ENCODE measurements at regions not wholly inside any gene's neighbourhood (a gene's known extent, or its start where the extent isn't known, plus 50 kb on each side); places are given as distances from the start of the nearest gene placed in this dataset.
A peak's percentile ranks its signal among the peaks of the same experiment; 100 is the strongest.

- Histone ChIP-seq H2AFZ (ENCODE audit: low read depth, low read length, poor library complexity, severe bottlenecking) (no peak overlapping the region), H3K9me3 (ENCODE audit: control insufficient read depth in 1 of 2, insufficient read depth in 1 of 2, low read depth in 1 of 2, low read length in 2 of 2) (no peaks in the 10 kb centered on the region), H3K36me3 (ENCODE audit: control insufficient read depth in 1 of 2, insufficient read depth in 2 of 2, low read length in 2 of 2) (no peaks in the 10 kb centered on the region), H3K9ac (ENCODE audit: low read length) (no peak overlapping the region), H4K20me1 (ENCODE audit: insufficient read depth) (no peaks in the 10 kb centered on the region), H3K4me2 (ENCODE audit: low read length) (no peak overlapping the region), H3K27ac (ENCODE audit: low read depth, low read length) (no peak overlapping the region), H3K27me3 (ENCODE audit: insufficient read depth, low read length) (peaks cover 12% of the 10 kb centered on the region), H3K4me1 (ENCODE audit: control insufficient read depth in 1 of 2, insufficient read depth in 2 of 2, low read length in 2 of 2) (no peaks in the 10 kb centered on the region), H3K4me3 (replicated peaks in 1 of 2; ENCODE audit: low read depth in 1 of 2, low read length in 2 of 2) (no peak overlapping the region), H3K79me2 (ENCODE audit: insufficient read depth, low read length) (no peaks in the 10 kb centered on the region), H3K9me2 (ENCODE audit: insufficient read depth) (no peaks in the 10 kb centered on the region)
- ChIA-PET RAD21 (ENCODE audit: low non-redundant PET in 1 of 2, low total read pairs in 2 of 2, uncharacterized antibody in 2 of 2, unreplicated experiment in 2 of 2) (no interaction called here), POLR2A (no interaction called here), CTCF (no interaction called here)
- no peak for TF ChIP-seq POLR2AphosphoS5 (IDR thresholded peaks at IDR 0.05; ENCODE audit: low read depth, low read length)
- no peak for TF ChIP-seq EZH2 (IDR thresholded peaks at IDR 0.05)
- no peak for TF ChIP-seq ATF3 (IDR thresholded peaks at IDR 0.05)
- TF ChIP-seq ZNF274 (IDR thresholded peaks at IDR 0.05; ENCODE audit: low read depth, low read length): no peak
- no peak for TF ChIP-seq ELF1 (IDR thresholded peaks at IDR 0.05; ENCODE audit: borderline replicate concordance, low read depth)
- no peak for TF ChIP-seq SIN3A (IDR thresholded peaks at IDR 0.05; ENCODE audit: low read depth)
- no peak for TF ChIP-seq ZBTB33 (IDR thresholded peaks at IDR 0.05; ENCODE audit: extremely low read depth, insufficient replicate concordance, low read length)
- TF ChIP-seq POLR2A (IDR thresholded peaks at IDR 0.05; ENCODE audit: borderline replicate concordance, extremely low read depth, insufficient read depth, insufficient read length): no peak
- no peak for TF ChIP-seq JUND (IDR thresholded peaks at IDR 0.05)
- TF ChIP-seq CTCF (IDR thresholded peaks at IDR 0.05 in 2 of 3, conservative IDR thresholded peaks at IDR 0.05 in 1 of 3; ENCODE audit: borderline replicate concordance in 1 of 3, insufficient read depth in 1 of 3, low read depth in 2 of 3, low read length in 2 of 3): peak in 2 of 3 experiments; percentile 30 to 32; a peak in 3 of 6 replicates
- peak; percentile 39; the same call in 1 of the 2 replicates for TF ChIP-seq MAX (IDR thresholded peaks at IDR 0.05)
- TF ChIP-seq SP1 (IDR thresholded peaks at IDR 0.05; ENCODE audit: low read depth): no peak
- TF ChIP-seq EGR1 (IDR thresholded peaks at IDR 0.05; ENCODE audit: low read depth): no peak
- no peak for TF ChIP-seq CEBPB (IDR thresholded peaks at IDR 0.05; ENCODE audit: low read depth)
- ATAC-seq (peak; percentile 93), DNase-seq (ENCODE audit: low read depth, low spot score) (peak; percentile 22)
- intact Hi-C loops (cut with micrococcal nuclease): no loop called here
- no TSS peak for BruUV-seq (replicated peaks)
These were observed 317.1 kb downstream of the BMP7 start for GRCh38 chr20:56949318-56949717.
